ENCODE measurements at regions not wholly inside any gene's neighbourhood (a gene's known extent, or its start where the extent isn't known, plus 50 kb on each side); places are given as distances from the start of the nearest gene placed in this dataset.

DNA sequence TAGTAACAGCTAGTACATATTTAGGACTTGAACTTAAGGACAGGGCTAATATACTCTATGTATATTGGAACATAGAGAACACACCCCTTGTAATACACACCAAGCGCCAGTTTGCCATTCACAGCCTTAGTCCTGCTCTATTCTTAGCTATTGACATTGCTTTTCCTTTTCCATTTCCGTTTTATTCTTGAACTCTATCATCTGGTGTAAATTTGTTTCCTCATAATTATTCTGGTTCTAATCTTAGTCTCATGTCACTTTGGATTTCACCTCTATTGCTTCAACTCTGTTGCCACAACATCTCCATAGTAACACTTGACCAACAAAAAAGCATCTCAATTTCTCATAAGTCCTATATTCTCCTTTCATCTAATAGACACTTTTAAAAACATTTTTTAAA, 225.7 kb downstream of the PHLDA1 start:
- TF ChIP-seq, protein P1, sequence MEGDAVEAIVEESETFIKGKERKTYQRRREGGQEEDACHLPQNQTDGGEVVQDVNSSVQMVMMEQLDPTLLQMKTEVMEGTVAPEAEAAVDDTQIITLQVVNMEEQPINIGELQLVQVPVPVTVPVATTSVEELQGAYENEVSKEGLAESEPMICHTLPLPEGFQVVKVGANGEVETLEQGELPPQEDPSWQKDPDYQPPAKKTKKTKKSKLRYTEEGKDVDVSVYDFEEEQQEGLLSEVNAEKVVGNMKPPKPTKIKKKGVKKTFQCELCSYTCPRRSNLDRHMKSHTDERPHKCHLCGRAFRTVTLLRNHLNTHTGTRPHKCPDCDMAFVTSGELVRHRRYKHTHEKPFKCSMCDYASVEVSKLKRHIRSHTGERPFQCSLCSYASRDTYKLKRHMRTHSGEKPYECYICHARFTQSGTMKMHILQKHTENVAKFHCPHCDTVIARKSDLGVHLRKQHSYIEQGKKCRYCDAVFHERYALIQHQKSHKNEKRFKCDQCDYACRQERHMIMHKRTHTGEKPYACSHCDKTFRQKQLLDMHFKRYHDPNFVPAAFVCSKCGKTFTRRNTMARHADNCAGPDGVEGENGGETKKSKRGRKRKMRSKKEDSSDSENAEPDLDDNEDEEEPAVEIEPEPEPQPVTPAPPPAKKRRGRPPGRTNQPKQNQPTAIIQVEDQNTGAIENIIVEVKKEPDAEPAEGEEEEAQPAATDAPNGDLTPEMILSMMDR (IDR thresholded peaks at IDR 0.05), result no peak
- TF ChIP-seq POLR2A (IDR thresholded peaks at IDR 0.05), result no peak
- no peak for TF ChIP-seq POLR2AphosphoS5 (IDR thresholded peaks at IDR 0.05)

Measured in prostate gland (tissue), 2 donors.